HEK293T (cell line): ENCODE measurements at regions not wholly inside any gene's neighbourhood (a gene's known extent, or its start where the extent isn't known, plus 50 kb on each side); places are given as distances from the start of the nearest gene placed in this dataset.

Experiments
- CTBP1 ChIP-seq: fragments of 450-650 bp; IDR thresholded peaks from 2 replicates; pipeline ENCODE4 v1.6.1; 2016; ENCODE audit warnings: borderline replicate concordance
- ELF4 ChIP-seq: fragments of 450-650 bp; IDR thresholded peaks from 2 replicates; pipeline ENCODE4 v1.6.1; 2017; ENCODE audit warnings: antibody characterized with exemption
- FOXA1 ChIP-seq: fragments of 450-650 bp; IDR thresholded peaks from 2 replicates; pipeline ENCODE4 v1.6.1; 2016; ENCODE audit warnings: mild to moderate bottlenecking
- LEF1 ChIP-seq: fragments of 450-650 bp; IDR thresholded peaks from 2 replicates; pipeline ENCODE4 v1.6.1; 2017; ENCODE audit warnings: mild to moderate bottlenecking, borderline replicate concordance
- SUZ12 ChIP-seq: fragments of 450-650 bp; IDR thresholded peaks from 2 replicates; pipeline ENCODE4 v1.6.1; 2016; ENCODE audit warnings: mild to moderate bottlenecking
- TARDBP ChIP-seq: fragments of 450-650 bp; IDR thresholded peaks from 2 replicates; pipeline ENCODE4 v1.6.1; 2016
- TF ChIP-seq, protein P1 (sequence below): fragments of 450-650 bp; IDR thresholded peaks from 2 replicates; pipeline ENCODE4 v1.6.1; 2016

- no peak for TF ChIP-seq SUZ12
- TF ChIP-seq FOXA1 = no peak
- TF ChIP-seq, protein P1, sequence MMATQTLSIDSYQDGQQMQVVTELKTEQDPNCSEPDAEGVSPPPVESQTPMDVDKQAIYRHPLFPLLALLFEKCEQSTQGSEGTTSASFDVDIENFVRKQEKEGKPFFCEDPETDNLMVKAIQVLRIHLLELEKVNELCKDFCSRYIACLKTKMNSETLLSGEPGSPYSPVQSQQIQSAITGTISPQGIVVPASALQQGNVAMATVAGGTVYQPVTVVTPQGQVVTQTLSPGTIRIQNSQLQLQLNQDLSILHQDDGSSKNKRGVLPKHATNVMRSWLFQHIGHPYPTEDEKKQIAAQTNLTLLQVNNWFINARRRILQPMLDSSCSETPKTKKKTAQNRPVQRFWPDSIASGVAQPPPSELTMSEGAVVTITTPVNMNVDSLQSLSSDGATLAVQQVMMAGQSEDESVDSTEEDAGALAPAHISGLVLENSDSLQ = no peak
- TF ChIP-seq ELF4 = no peak
- TF ChIP-seq CTBP1 = no peak
- TF ChIP-seq LEF1 = no peak
- no peak for TF ChIP-seq TARDBP
Measured at GRCh38 chr13:111548301-111548700, 227.9 kb downstream of the TEX29 start.
